Right cardiac atrium (tissue), 5 donors: ENCODE measurements at regions not wholly inside any gene's neighbourhood (a gene's known extent, or its start where the extent isn't known, plus 50 kb on each side); places are given as distances from the start of the nearest gene placed in this dataset.
"Not testable (repeated sequence)": the region's sequence is repeated elsewhere in the genome, so short reads cannot be mapped to it uniquely, and the experiment has no call there.

ENCODE experiments used
- ATAC-seq, 2 donors: fragments of 200-7000 bp; cut with Tn5 transposase; one replicate each; pipeline versions ENCODE4 v1.8.0 to v1.9.1; 2020; ENCODE audit warnings: moderate library complexity in 2 of 2, mild to moderate bottlenecking in 1 of 2
- DNase-seq, 3 donors: peaks; one replicate each; pipeline ENCODE4 v3.0.0-alpha.2; 2020
- H3K27ac ChIP-seq: one replicate; pipeline ENCODE4 v1.5.1; 2013; ENCODE audit warnings: mild to moderate bottlenecking, low read length, control low read depth, moderate library complexity
- H3K27me3 ChIP-seq: one replicate; pipeline ENCODE4 v1.6.1; 2013; ENCODE audit not compliant: control insufficient read depth, insufficient read depth
- H3K4me1 ChIP-seq: one replicate; pipeline ENCODE4 v1.6.1; 2013; ENCODE audit warnings: low read length; ENCODE audit not compliant: control insufficient read depth, insufficient read depth
- H3K4me3 ChIP-seq: one replicate; pipeline ENCODE4 v1.5.1; 2013; ENCODE audit warnings: low read length, control low read depth
- H3K9me3 ChIP-seq: one replicate; pipeline ENCODE4 v1.6.1; 2013; ENCODE audit warnings: low read length; ENCODE audit not compliant: control insufficient read depth
- WGBS: extraction: QIAGEN DNeasy Blood & Tissue Kit; methylation state at CpG from one replicate; pipeline ENCODE4 v1.1.7; 2013; 5-methylcytosine and 5-hydroxymethylcytosine counted together
- intact Hi-C, 4 donors: fragments of 100-400 bp; cut with DNase I; formaldehyde crosslinking; loops; one replicate each; pipeline versions ENCODE4 v1.11.0 to v1.14.0; 2022 to 2023
- donor health status: healthy with polysubstance abuse.
- donor health status: DM: no; HTN: yes; CAD: no.
- donor health status: DM: no; HTN: no; CAD: no.
- donor health status: DM: no; HTN: yes; CAD: no; lungs with severe emphysema.
- donor health status: DM: yes; HTN: yes; CAD: no.

DNA sequence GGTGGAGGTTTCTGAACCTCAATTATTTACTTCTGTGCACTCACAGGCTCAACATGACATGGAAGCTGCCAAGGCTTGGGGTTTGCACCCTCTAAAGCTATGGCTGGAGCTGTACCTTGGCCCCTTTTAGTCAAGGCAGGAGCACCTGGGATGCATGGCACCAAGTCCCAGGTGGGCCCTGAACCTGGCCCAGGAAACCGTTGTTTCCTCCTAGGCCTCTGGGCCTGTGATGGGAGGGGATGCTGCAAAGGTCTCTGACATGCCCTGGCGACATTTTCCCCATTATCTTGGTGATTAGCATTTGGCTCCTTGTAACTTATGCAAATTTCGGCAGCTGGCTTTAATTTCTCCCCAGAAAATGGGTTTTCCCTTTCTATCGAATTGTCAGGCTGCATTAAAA lies 726.1 kb upstream of the POU3F4 start:
- Histone ChIP-seq H3K4me1 (no peaks in the 10 kb centered on the region), H3K9me3 (no peaks in the 10 kb centered on the region), H3K27me3 (no peaks in the 10 kb centered on the region), H3K4me3 (no peak overlapping the region), H3K27ac (no peak overlapping the region)
- intact Hi-C loops: no loop called here
- ATAC-seq (no peak), DNase-seq (no peak)
- 63% methylated on average over 4 of the region's 4 CpGs for WGBS

DNA sequence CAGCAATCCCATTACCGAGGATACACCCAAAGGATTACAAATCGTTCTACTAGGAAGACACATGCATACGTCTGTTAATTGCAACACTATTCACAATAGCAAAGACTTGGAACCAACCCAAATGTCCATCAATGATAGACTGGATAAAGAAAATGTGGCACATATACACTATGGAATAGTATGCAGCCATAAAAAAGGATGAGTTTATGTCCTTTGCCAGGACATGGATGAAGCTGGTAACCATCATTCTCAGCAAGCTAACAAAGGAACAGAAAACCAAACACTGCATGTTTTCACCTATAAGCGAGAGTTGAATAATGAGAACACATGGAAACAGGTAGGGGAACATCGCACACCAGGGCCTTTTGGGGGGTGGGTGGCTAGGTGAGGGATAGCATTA lies 695.2 kb upstream of the POU3F4 start:
- WGBS: 86% methylated on average over 5 of the region's 5 CpGs
- intact Hi-C loops, ATAC-seq: not testable (repeated sequence)

DNA sequence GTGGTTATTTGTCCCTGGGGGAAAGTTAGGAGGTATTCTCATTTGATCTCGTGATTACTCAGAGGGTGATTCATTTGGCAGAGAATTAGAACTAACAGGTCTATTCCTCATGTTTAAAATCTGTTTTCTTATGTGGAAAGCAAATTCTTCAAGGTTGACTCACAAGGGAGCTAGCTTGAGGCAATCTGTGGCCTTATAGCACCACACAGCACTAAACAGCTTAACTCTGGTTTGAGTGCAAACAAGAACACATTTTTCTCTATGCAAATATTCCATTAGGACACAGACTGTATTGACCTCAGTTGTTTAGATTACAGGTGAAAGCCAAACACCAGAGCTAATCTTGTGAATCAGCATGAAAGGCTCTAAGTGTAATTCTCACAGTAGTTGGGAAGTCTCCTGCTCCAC lies 694.4 kb upstream of the POU3F4 start:
- Histone ChIP-seq H3K27me3 (no peaks in the 10 kb centered on the region), H3K9me3 (no peaks in the 10 kb centered on the region), H3K27ac (no peak overlapping the region), H3K4me1 (no peaks in the 10 kb centered on the region), H3K4me3 (no peak overlapping the region)
- intact Hi-C loops: no loop called here
- no peak for ATAC-seq
- WGBS: 46% methylated on average over 1 of the region's 1 CpG
- no peak for DNase-seq

More for the DNA sequence above, 695.2 kb upstream of the POU3F4 start:
- H3K27me3 ChIP-seq, H3K4me1 ChIP-seq, H3K9me3 ChIP-seq, H3K27ac ChIP-seq, H3K4me3 ChIP-seq, DNase-seq: not testable (repeated sequence)

DNA sequence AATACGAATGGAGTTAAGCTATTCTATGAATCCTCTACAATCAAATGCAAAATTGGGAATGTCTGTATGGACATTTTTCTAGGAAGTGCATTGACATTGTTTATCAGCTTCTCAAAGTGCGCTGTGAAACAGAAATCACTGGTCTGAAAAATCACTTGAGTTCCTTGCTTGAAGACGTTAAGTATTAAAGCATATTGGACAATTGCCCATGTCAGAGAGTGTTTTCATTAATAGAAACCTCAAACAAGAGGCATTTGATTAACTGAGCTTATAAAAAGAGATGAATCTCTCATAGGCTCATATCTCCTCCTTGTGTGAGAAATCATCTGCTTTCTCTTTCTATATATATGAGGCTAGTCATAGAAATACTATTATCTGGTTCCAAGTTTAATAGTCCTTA lies 692.1 kb upstream of the POU3F4 start:
- Histone ChIP-seq H3K4me3 (no peak overlapping the region), H3K27me3 (no peaks in the 10 kb centered on the region), H3K9me3 (no peaks in the 10 kb centered on the region), H3K27ac (no peak overlapping the region), H3K4me1 (no peaks in the 10 kb centered on the region)
- intact Hi-C loops: no loop called here
- DNase-seq (no peak), ATAC-seq (no peak)
- 69% methylated on average over 3 of the region's 3 CpGs for WGBS

DNA sequence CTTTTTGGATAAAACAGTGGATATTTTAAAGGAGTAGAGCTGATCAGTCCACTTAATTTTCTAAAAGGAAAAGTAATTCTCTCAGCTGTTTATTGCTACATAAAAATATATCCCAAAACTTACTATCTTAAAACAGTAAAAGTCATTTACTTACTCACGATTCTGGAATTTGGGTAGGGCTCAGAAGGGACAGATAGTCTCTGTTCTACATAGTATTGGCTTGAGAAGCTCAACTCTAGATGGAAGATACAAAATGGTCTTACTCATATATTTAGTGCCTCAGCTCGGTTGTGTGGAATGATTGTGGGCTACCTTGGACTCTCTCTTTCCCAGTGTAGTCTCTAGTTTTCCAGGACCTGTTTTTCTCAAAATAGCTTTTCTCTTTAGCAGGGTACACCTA lies 691.5 kb upstream of the POU3F4 start:
- WGBS: 53% methylated on average over 2 of the region's 2 CpGs

DNA sequence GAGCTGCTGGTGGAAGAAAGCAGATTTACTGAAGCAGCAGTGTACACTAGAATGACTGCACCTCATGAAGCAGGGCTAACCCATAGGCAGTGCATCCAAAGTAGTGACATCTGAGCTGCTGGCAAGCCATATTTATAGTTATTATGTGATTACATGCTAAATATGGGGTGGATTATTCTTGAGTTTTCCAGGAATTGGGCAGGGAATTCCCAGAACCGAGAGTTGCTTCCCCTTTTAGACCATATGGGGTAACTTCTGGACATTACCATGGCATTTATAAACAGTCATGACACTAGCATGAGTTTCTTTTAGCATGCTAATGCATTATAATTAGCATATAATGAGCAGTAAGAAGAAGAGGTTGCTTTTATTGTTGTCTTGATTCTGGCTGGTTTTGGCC lies 665.8 kb upstream of the POU3F4 start:
- no peak for DNase-seq
- Histone ChIP-seq H3K27ac (no peak overlapping the region), H3K9me3 (no peaks in the 10 kb centered on the region), H3K27me3 (no peaks in the 10 kb centered on the region), H3K4me3 (no peak overlapping the region), H3K4me1 (no peaks in the 10 kb centered on the region)
- no peak for ATAC-seq
- 43% methylated on average over 1 of the region's 1 CpG for WGBS
- intact Hi-C loops: no loop called here

More for the DNA sequence above, 691.5 kb upstream of the POU3F4 start:
- no peaks in the 10 kb centered on the region for H3K4me1 ChIP-seq
- no peak overlapping the region for H3K27ac ChIP-seq
- ATAC-seq (no peak), DNase-seq (no peak)
- H3K4me3 ChIP-seq: no peak overlapping the region
- H3K9me3 ChIP-seq: no peaks in the 10 kb centered on the region
- intact Hi-C loops: no loop called here
- no peaks in the 10 kb centered on the region for H3K27me3 ChIP-seq

DNA sequence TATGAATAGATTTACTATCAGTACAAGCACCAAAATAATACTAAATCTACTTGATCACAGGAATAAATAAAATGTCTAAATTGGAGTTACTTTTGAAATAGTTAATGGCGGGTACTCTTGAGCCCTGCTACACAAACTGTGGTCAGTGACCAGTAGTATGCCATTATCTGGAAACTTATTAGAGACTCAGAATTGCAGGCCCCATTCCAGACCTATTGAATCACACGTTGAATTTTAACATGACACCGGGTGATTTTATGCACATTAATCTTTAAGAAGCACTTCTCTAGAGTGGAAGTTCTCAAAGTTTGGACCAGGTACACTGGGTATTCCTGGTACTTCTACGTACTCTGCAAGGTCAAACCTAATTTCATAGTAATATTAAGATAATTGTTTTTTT lies 660.0 kb upstream of the POU3F4 start:
- ATAC-seq: no peak
- Histone ChIP-seq H3K4me1 (no peaks in the 10 kb centered on the region), H3K27me3 (no peaks in the 10 kb centered on the region), H3K27ac (no peak overlapping the region), H3K9me3 (no peaks in the 10 kb centered on the region), H3K4me3 (no peak overlapping the region)
- WGBS: 84% methylated on average over 4 of the region's 4 CpGs
- intact Hi-C loops: no loop called here
- DNase-seq: no peak
